Activated CD8-positive, alpha-beta memory T cell treated with anti-CD3 and anti-CD28 coated beads for 4 hours (primary cell): ENCODE measurements at regions not wholly inside any gene's neighbourhood (a gene's known extent, or its start where the extent isn't known, plus 50 kb on each side); places are given as distances from the start of the nearest gene placed in this dataset.

Experiments used
- DNase-seq, 2 donors: peaks; one replicate each; pipeline ENCODE4 v3.0.0-alpha.2; 2020; ENCODE audit warnings: low read depth in 2 of 2

- DNase-seq = no peak
Measured at GRCh38 chr7:142334236-142334635, 76.4 kb upstream of the PRSS58 start.

DNA sequence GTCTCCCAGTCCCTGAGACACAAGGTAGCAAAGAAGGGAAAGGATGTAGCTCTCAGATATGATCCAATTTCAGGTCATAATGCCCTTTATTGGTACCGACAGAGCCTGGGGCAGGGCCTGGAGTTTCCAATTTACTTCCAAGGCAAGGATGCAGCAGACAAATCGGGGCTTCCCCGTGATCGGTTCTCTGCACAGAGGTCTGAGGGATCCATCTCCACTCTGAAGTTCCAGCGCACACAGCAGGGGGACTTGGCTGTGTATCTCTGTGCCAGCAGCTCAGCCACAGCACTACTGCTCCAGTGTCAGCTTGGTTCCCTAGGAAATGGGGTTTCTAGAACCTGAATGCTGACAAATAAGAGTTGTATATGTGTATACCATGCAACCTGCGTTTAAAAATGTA, 74.6 kb upstream of the PRSS58 start:
- no peak for DNase-seq

DNA sequence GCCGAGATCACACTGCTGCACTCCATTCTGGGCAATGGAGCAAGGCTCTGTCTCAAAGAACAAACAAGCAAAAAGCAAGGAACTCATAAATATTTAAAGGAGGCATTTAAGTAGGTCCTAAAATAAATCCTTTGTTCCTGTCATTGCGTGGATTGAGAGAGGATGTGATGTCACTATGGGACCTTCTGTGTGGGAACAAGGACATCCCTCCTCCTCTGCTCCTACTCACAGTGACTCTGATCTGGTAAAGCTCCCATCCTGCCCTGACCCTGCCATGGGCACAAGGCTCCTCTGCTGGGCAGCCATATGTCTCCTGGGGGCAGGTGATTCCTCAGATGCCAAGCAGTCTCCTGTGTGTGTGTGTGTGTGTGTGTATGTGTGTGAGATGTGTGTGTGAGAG, 74.1 kb upstream of the PRSS58 start:
- no peak for DNase-seq

- DNase-seq = no peak
Measured at GRCh38 chr7:142329062-142329790, 71.4 kb upstream of the PRSS58 start.

DNA sequence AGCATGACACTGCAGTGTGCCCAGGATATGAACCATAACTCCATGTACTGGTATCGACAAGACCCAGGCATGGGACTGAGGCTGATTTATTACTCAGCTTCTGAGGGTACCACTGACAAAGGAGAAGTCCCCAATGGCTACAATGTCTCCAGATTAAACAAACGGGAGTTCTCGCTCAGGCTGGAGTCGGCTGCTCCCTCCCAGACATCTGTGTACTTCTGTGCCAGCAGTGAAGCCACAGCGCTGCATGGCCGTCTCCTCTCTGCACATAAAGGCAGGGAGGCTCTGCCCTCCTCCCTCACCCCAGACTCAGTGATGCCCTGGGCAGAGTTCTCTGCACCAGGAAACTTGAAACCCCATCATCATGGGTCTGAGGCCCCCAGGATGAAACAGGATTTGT, 70.7 kb upstream of the PRSS58 start:
- no peak for DNase-seq

- no peak for DNase-seq
Measured at GRCh38 chr7:142327628-142328405, 70.0 kb upstream of the PRSS58 start.

GRCh38 chr7:142323706-142324105, 65.8 kb upstream of the PRSS58 start:
- no peak for DNase-seq

DNA sequence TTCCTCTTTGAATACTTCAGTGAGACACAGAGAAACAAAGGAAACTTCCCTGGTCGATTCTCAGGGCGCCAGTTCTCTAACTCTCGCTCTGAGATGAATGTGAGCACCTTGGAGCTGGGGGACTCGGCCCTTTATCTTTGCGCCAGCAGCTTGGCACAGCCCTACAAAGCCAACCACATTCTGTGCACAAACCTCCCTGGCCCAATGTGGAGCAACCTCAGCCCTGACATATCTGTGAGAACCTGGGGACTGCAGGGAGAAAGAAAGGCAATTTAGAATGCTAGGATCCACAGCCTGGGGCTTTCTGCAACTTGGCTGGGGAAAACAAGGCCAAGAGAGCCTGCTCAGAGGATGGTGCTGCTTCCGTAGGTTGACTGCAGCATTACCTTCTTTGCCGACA, 63.5 kb upstream of the PRSS58 start:
- DNase-seq = no peak

DNA sequence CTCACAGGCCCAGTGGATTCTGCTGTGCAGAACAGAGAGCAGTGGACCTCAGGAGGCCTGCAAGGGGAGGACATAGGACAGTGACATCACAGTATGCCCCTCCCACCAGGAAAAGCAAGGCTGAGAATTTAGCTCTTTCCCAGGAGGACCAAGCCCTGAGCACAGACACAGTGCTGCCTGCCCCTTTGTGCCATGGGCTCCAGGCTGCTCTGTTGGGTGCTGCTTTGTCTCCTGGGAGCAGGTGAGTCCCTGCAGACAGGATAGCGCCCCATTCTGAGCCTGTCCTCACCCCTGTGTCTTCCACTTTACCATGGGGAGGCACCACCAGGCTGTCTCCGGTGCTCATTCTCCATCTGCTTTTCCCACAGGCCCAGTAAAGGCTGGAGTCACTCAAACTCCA, 63.0 kb upstream of the PRSS58 start:
- no peak for DNase-seq

GRCh38 chr7:142319970-142320369, 62.1 kb upstream of the PRSS58 start:
- no peak for DNase-seq

DNA sequence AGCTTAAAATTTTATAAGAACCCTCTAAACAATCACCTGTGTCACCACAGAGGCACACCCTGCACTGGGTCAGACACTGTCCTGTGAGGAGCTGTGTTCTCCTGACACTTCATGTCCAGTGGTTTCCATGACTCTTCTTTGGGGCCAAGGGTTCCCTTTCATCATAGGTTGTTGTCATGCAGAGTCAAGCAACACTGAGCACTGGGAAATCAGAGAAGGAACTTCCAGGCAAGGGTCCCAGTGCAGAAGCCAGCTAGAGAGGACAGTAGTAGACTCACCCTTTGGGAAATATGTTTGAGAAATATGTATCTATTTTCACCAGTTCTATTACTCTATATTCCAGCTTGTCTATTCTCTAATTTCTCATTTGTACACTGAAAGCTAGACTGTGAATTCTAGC, 56.4 kb upstream of the PRSS58 start:
- no peak for DNase-seq

GRCh38 chr7:142313528-142313927, 55.7 kb upstream of the PRSS58 start:
- no peak for DNase-seq

DNA sequence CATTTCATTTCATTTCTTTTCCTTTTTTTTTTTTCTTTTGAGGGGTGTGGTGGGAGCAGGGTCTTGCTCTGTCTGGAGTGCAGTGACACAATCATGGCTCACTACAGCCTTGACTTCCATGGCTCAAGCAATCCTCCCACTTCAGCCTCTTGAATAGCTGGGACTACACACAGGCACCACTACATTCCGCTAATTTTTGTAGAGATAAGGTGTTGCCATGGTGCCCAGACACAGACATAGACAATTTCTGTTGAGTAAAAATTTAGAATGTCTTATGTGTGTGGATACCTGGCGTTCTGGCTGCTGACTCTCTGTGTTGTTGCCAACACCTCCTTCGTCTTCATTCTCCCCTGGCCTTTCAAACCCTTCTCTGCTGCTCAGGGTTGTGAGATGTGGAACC, 54.0 kb upstream of the PRSS58 start:
- DNase-seq = no peak

GRCh38 chr7:142308918-142309317, 51.1 kb upstream of the PRSS58 start:
- DNase-seq = no peak

- DNase-seq = no peak
Measured at GRCh38 chr7:142308326-142308725, 50.5 kb upstream of the PRSS58 start.
